Smooth muscle cell (in vitro differentiated cells): ENCODE measurements at regions not wholly inside any gene's neighbourhood (a gene's known extent, or its start where the extent isn't known, plus 50 kb on each side); places are given as distances from the start of the nearest gene placed in this dataset.

Experiments
- DNase-seq: peaks from one replicate; lab custom pipeline; 2025; ENCODE audit not compliant: unreplicated experiment; lab: John Stamatoyannopoulos, UW
- H2AFZ ChIP-seq: fragments of 200-600 bp; sonication (generic); 2 replicates; pipeline ENCODE4 v1.6.0; 2016; ENCODE audit warnings: antibody characterized with exemption, low read depth, mild to moderate bottlenecking
- H3F3A ChIP-seq: fragments of 200-600 bp; sonication (generic); 2 replicates; pipeline ENCODE4 v1.6.0; 2017; ENCODE audit warnings: antibody characterized with exemption, low read depth
- H3K27ac ChIP-seq: fragments of 200-600 bp; sonication (generic); 2 replicates; pipeline ENCODE4 v1.5.1; 2016; ENCODE audit warnings: low read depth, mild to moderate bottlenecking
- H3K27me3 ChIP-seq: fragments of 200-600 bp; sonication (generic); 2 replicates; pipeline ENCODE4 v1.6.1; 2016; ENCODE audit warnings: low read depth, mild to moderate bottlenecking
- H3K36me3 ChIP-seq: fragments of 200-600 bp; sonication (generic); 2 replicates; pipeline ENCODE4 v1.5.1; 2016; ENCODE audit warnings: low read depth
- H3K4me1 ChIP-seq: fragments of 200-600 bp; sonication (generic); 2 replicates; pipeline ENCODE4 v1.5.1; 2016; ENCODE audit warnings: low read depth
- H3K4me2 ChIP-seq: fragments of 200-600 bp; sonication (generic); 2 replicates; pipeline ENCODE4 v1.6.0; 2016; ENCODE audit warnings: mild to moderate bottlenecking
- H3K4me3 ChIP-seq: fragments of 200-600 bp; sonication (generic); 2 replicates; pipeline ENCODE4 v1.5.1; 2016; ENCODE audit warnings: mild to moderate bottlenecking
- H3K79me2 ChIP-seq: fragments of 200-600 bp; sonication (generic); 2 replicates; pipeline ENCODE4 v1.6.0; 2016; ENCODE audit warnings: low read depth, mild to moderate bottlenecking
- H3K9ac ChIP-seq: fragments of 200-600 bp; sonication (generic); 2 replicates; pipeline ENCODE4 v1.6.0; 2016; ENCODE audit warnings: low read depth
- H3K9me3 ChIP-seq: fragments of 200-600 bp; sonication (generic); replicated peaks from 2 replicates; pipeline ENCODE4 v1.5.1; 2016; ENCODE audit warnings: low read depth
- H4K20me1 ChIP-seq: fragments of 200-600 bp; sonication (generic); 2 replicates; pipeline ENCODE4 v1.6.0; 2016; ENCODE audit warnings: low read depth
- CTCF ChIP-seq: fragments of 200-600 bp; sonication (generic); IDR thresholded peaks from 2 replicates; pipeline ENCODE4 v1.5.1; 2017; ENCODE audit warnings: borderline replicate concordance, mild to moderate bottlenecking, antibody characterized with exemption; ENCODE audit not compliant: insufficient read depth, poor library complexity, severe bottlenecking
- WGBS: methylation state at CpG from one replicate; pipeline ENCODE4 v1.1.7; 2016; ENCODE audit warnings: low lambda C conversion rate; 5-methylcytosine and 5-hydroxymethylcytosine counted together

DNA sequence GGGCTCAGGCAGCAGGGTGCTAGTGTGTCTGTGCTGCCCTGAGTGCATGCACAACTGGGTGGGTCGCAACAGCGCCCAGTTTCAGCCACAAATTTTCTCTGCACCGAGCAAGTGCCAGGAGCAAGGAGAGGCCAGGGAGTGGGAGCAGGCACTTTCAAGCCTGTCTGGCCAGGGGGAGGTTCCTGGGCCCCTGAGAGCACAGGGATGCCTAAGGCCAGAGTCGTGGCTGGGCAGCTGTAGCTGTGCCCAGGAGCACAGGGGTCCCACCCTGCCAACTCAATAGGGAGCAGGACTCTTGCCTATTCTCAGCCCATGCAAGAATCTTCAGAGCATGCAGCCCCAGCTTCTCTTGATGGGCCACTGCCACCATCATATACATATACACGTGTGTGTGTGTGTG is 1577.4 kb downstream of the KCNT2 start:
- H3K4me1 ChIP-seq: no peaks in the 10 kb centered on the region
- no peaks in the 10 kb centered on the region for H3F3A ChIP-seq
- H3K27ac ChIP-seq: no peak overlapping the region
- H3K4me2 ChIP-seq: no peak overlapping the region
- no peak overlapping the region for H3K9ac ChIP-seq
- no peak for TF ChIP-seq CTCF
- no peaks in the 10 kb centered on the region for H3K9me3 ChIP-seq
- H3K4me3 ChIP-seq: no peak overlapping the region
- H3K36me3 ChIP-seq: no peaks in the 10 kb centered on the region
- no peaks in the 10 kb centered on the region for H3K79me2 ChIP-seq
- DNase-seq: no peak
- H2AFZ ChIP-seq: no peak overlapping the region
- H4K20me1 ChIP-seq: no peaks in the 10 kb centered on the region
- 87% methylated on average over 5 of the region's 5 CpGs for WGBS
- no peaks in the 10 kb centered on the region for H3K27me3 ChIP-seq

- no peak overlapping the region for H2AFZ ChIP-seq
- H3K79me2 ChIP-seq: no peaks in the 10 kb centered on the region
- H3K36me3 ChIP-seq: no peaks in the 10 kb centered on the region
- TF ChIP-seq CTCF: no peak
- no peaks in the 10 kb centered on the region for H3K27me3 ChIP-seq
- no peaks in the 10 kb centered on the region for H3K9me3 ChIP-seq
- H3K4me1 ChIP-seq: no peaks in the 10 kb centered on the region
- no peak overlapping the region for H3K4me2 ChIP-seq
- H3K27ac ChIP-seq: no peak overlapping the region
- H3K4me3 ChIP-seq: no peak overlapping the region
- no peak for DNase-seq
- H4K20me1 ChIP-seq: no peaks in the 10 kb centered on the region
- H3F3A ChIP-seq: no peaks in the 10 kb centered on the region
- no peak overlapping the region for H3K9ac ChIP-seq
- WGBS: 92% methylated on average over 6 of the region's 6 CpGs
Measured at GRCh38 chr1:195026792-195027191, 1581.4 kb downstream of the KCNT2 start.

GRCh38 chr1:195019385-195019784 is 1588.9 kb downstream of the KCNT2 start:
- Histone ChIP-seq H3K4me1 (no peaks in the 10 kb centered on the region), H3K4me2 (no peak overlapping the region), H3K27ac (no peak overlapping the region), H3K27me3 (no peaks in the 10 kb centered on the region), H4K20me1 (no peaks in the 10 kb centered on the region), H3K36me3 (no peaks in the 10 kb centered on the region), H3K4me3 (no peak overlapping the region), H2AFZ (no peak overlapping the region), H3F3A (no peaks in the 10 kb centered on the region), H3K9me3 (no peaks in the 10 kb centered on the region), H3K79me2 (no peaks in the 10 kb centered on the region), H3K9ac (no peak overlapping the region)
- TF ChIP-seq CTCF: no peak
- WGBS: 42% methylated on average over 1 of the region's 1 CpG
- DNase-seq: no peak

DNA sequence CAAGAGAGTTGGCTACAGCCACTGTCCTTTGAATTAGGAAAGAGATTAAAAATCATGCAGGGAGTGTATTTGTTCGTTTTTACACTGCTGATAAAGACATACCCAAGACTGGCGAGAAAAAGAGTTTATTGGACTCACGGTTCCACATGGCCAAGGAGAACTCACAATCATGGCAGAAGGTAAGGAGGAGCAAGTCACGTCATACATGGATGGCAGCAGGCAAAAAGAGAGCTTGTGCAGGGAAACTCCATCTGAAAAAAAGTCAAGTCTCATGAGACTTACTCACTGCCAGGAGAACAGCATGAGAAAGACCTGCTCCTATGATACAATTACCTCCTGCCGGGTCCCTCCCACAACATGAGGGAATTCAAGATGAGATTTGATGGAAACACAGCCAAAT is 1595.2 kb downstream of the KCNT2 start:
- Histone ChIP-seq H3K27ac (no peak overlapping the region), H3K27me3 (no peaks in the 10 kb centered on the region), H3K9me3 (no peaks in the 10 kb centered on the region), H3F3A (no peaks in the 10 kb centered on the region), H3K4me1 (no peaks in the 10 kb centered on the region), H4K20me1 (no peaks in the 10 kb centered on the region), H3K36me3 (no peaks in the 10 kb centered on the region), H2AFZ (no peak overlapping the region), H3K79me2 (no peaks in the 10 kb centered on the region), H3K9ac (no peak overlapping the region), H3K4me3 (no peak overlapping the region), H3K4me2 (no peak overlapping the region)
- no peak for DNase-seq
- 75% methylated on average over 5 of the region's 5 CpGs for WGBS
- TF ChIP-seq CTCF: no peak
